IPS DF 19.7 (cell line): ENCODE measurements at regions not wholly inside any gene's neighbourhood (a gene's known extent, or its start where the extent isn't known, plus 50 kb on each side); places are given as distances from the start of the nearest gene placed in this dataset.

Experiments
- DNase-seq: peaks from one replicate; pipeline ENCODE4 v3.0.0-alpha.2; 2013; ENCODE audit warnings: low read depth, low spot score

GRCh38 chr11:95549301-95549700, 240.3 kb downstream of the FAM76B start:
- no peak for DNase-seq

GRCh38 chr11:95548416-95548815, 241.2 kb downstream of the FAM76B start:
- no peak for DNase-seq

DNA sequence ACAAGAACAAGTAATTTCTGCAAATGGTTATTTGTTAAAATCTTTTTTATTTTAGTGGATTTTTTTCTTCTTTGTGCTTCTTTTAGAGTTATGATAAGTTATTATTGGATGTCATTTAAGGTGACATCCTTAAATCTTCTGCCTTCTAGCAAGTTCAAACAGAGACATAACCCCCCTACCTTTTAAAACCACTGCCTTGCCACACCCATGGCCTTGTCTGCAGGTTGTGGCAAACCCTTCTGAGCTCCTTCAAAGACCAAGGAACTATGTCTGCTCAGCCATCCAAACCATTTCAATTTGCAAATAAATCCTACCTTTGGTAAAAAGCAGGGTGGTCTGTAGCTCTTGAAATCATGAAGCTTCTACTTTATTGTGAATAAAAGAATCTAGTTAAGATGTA, 241.6 kb downstream of the FAM76B start:
- no peak for DNase-seq

- DNase-seq: no peak
These were observed 242.4 kb downstream of the FAM76B start for GRCh38 chr11:95547186-95547585.

DNA sequence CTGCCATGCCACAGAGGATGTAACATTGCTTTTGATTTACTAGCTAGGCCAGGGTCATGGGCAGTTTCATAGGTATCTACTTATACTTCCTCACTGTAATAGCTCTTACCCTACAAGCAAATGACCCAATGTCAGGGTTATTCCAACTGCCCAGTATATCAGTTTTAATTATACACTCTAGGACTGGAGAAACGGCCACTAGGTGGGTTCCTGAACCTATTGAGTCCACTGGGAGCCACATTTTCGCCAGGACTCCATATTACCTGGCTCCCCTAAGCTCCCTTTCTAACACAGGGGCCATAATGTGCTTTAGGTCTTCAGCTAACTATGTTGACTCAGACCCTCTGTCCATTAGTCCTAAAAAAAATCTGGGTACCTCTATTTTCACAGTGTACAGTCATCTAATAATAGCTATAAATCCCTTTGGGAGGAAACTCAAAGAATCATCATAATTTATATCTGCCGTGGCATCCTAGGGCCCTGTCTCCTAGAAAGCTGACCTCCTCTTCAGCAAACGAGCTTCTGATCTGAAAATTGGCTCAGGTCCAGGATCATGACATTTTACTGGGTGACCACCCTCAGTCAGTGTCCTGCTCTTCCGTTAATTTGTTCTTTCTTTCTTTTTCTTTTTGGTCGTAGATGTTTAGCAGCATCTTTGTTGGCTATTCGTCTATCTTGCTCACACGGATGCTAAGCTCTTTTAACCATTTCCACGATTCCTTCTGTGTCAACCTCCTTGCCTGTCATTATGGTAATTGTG, 244.3 kb downstream of the FAM76B start:
- no peak for DNase-seq

GRCh38 chr11:95544095-95544856, 245.3 kb downstream of the FAM76B start:
- no peak for DNase-seq

- no peak for DNase-seq
These were observed 246.6 kb downstream of the FAM76B start for GRCh38 chr11:95542868-95543551.

- DNase-seq: no peak
These were observed 247.9 kb downstream of the FAM76B start for GRCh38 chr11:95541715-95542114.

GRCh38 chr11:95536047-95536690, 253.4 kb downstream of the FAM76B start:
- no peak for DNase-seq

DNA sequence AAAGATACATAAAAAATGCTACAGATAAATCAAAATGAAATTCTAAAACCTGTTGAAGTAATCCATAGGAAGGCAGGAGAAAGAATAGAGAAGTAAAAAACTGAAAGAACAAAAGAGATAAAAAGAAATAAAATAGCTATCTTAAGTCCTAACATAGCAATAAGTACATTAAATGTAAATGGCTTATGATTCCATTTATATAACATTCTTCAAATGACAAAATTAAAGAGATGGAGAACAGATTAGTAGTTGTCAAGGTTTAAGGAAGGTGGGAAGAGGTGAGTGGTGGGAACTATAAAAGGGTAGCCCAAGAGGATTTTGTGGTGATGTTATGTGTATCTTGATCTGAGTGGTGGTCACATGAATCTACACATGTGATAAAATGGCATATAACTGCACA, 254.8 kb downstream of the FAM76B start:
- DNase-seq: no peak

GRCh38 chr11:95534226-95534625, 255.4 kb downstream of the FAM76B start:
- DNase-seq: no peak

- no peak for DNase-seq
These were observed 258.5 kb downstream of the FAM76B start for GRCh38 chr11:95531116-95531515.

GRCh38 chr11:95524314-95525036, 265.1 kb downstream of the FAM76B start:
- DNase-seq: no peak

DNA sequence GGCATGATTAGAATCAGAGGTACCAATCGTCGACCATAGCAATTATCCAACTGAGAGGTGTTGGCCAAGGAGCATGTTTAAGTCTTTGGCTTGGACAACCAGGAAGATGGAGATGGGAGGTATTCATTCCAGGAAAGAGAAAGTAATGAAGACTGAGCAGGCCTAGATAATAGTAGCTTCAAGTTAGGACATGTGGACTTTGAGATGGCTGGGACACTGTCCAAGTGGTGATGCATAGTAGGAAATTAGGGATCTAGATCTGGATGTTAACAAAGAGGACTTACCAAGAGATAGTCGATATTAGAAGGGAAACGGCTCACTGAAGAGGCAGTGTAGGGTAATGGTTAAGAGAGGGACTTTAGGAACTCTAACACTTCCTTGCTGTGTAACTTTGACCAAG, 266.7 kb downstream of the FAM76B start:
- no peak for DNase-seq

GRCh38 chr11:95521862-95522261, 267.7 kb downstream of the FAM76B start:
- no peak for DNase-seq

- DNase-seq: no peak
These were observed 268.4 kb downstream of the FAM76B start for GRCh38 chr11:95521133-95521542.

- no peak for DNase-seq
These were observed 269.0 kb downstream of the FAM76B start for GRCh38 chr11:95520369-95521132.

- DNase-seq: no peak
These were observed 269.7 kb downstream of the FAM76B start for GRCh38 chr11:95519912-95520311.

DNA sequence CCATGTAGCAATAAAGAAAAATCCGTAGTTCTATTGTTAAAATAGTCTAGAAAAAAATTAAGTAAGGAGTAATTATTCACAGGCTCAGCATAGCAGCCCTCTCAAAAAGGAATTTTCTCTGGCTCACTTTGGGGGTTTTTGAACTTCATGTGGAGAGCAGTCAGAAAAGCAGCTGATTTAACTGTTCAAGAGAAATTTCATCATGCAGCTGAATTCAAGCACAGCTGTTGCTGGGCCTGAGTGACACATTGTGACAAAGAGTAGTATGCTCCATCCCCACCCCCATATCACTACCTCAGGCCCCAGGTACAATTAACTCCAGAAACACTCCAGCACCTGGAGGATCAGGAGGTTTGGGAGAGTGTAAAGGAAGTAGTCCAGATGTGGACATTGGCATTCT, 272.1 kb downstream of the FAM76B start:
- DNase-seq: no peak

GRCh38 chr11:95516786-95517185, 272.8 kb downstream of the FAM76B start:
- DNase-seq: no peak

GRCh38 chr11:95516175-95516574, 273.4 kb downstream of the FAM76B start:
- no peak for DNase-seq
